Stimulated activated naive CD4-positive, alpha-beta T cell (primary cell): ENCODE measurements at regions not wholly inside any gene's neighbourhood (a gene's known extent, or its start where the extent isn't known, plus 50 kb on each side); places are given as distances from the start of the nearest gene placed in this dataset.

Experiments
- DNase-seq, 6 experiments: peaks; one replicate each; lab custom pipeline; 2025; lab: John Stamatoyannopoulos, UW

GRCh38 chr6:163835439-163836171, 421.1 kb downstream of the QKI start:
- DNase-seq = no peak

DNA sequence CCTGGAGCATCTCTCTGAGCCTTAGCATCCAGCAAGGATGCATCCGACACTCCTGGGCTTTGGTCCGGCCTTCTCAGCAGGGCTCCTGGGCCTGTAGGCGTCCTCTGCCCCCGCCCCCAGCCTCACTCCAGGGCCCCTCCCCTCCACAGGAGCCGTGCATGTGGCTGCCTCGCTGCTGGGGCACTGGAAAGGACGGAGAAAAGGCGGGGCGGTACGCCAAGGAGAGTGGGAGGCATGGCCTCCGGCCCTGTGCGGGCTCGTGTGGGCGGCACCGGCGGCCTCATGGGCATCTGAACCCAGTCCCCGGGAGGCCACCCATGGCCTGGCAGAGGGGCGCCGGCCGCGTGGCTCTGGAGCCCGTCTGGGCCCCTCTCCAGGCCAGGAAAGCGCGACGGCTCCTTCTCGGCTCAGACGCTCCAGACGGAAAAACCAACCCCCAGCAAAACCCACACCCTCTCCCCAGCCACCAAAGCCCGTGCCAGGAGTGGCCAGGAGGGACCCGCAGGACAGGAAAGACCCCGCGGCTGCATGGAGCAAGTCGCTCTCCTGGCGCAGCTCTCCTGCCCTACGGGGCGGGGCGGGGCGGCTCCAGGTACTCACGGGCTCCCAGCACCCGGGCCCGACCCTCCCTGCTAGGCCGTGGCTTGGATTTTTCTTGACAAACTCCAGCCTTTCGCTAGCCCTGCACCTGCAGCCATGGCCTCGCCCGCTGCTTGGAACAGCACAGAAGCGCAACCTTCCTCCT, 419.9 kb downstream of the QKI start:
- no peak for DNase-seq

- no peak for DNase-seq
Observed at GRCh38 chr6:163831736-163832135, 417.2 kb downstream of the QKI start.

GRCh38 chr6:163830641-163831040, 416.1 kb downstream of the QKI start:
- DNase-seq = no peak

- no peak for DNase-seq
Observed at GRCh38 chr6:163828038-163828795, 413.7 kb downstream of the QKI start.

- no peak for DNase-seq
Observed at GRCh38 chr6:163827143-163827542, 412.6 kb downstream of the QKI start.

DNA sequence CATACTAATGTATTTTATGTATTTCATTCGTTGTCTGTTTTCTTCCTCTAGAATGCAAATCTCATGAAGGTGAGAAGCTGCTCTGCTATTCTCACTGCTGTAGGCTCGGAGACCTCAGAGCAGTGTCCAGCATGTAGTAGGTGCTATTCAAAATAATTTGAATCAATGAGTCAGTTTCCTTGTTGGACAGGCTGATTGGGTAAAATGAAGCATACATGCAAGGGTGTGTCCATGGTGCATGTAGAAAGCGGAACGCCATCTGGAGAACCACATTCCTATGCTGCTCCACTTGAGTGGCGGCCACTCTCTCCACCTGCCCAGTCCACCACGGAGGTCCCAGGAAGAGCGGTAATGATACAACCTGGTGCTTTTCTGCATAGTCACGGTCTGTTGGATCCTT, 412.1 kb downstream of the QKI start:
- no peak for DNase-seq

- DNase-seq = no peak
Observed at GRCh38 chr6:163825033-163825432, 410.5 kb downstream of the QKI start.

DNA sequence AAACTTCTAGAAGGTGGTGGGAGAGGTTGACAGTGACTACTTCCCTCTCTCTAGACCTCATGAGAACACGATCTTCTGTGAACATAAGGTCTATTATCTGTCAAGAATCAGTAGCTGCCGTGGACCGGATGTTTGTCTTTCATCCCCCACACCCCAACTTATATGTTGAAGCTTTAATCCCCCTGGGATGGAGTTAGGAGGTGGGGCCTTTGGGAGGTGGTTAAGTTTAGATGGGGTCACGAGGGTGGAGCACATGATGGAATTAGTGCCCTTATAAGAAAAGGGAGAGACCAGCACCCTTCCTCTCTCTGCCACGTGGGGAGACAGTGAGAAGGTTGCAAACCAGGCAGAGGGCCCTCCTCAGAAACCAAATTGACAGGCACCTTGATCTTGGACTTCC, 409.1 kb downstream of the QKI start:
- DNase-seq = no peak

DNA sequence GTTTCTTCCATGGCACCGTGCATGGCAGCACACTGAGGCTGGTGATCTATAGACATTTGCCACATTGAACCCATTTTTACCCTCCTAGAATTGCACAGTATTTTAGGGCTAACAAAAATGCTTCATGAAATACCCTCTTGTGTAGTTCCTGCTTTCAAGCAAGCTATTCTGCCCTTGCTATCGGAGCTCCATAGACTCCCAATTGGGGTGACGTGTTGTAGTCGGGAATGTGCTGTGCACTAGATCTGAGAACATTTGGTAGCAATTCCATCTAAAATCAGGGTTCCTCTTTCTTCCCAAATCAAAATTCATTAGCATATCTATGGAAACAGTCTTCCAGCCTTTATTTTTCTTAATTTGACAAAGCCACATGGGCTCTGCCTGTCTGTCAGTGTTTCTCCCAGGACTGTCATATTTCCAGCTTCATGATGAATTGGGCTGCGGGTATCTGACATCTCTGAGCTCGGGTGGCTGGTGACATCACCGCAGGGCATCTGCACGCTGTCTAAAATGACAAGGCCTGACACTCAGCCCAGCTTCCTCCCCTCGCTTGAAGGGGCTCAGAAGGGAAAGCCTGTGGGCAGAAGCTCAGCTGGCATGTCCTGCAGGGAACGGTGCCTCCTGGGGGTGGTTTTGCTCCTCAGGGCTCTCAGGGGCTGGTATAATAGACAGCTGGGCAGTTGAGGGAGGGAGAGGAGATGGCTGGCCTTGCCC, 406.4 kb downstream of the QKI start:
- no peak for DNase-seq

- DNase-seq = no peak
Observed at GRCh38 chr6:163820171-163820570, 405.7 kb downstream of the QKI start.

DNA sequence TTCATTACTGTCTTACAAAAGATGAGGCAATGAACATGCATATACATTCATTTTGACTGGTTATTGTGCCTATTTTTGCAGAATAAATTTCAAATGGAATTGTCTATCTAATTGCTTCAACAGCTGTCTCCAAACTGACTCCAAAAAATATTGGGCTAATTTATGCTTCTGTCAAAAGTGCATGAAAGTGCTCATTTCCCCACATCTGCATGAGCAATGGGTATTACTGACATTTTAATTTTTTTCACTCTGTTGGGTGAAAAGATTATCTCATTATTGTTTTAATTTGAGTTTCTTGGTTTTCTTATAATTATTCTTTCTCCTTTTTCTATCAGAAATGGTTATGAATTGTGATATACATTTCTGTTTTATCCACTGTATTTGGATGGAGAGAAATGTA, 404.2 kb downstream of the QKI start:
- DNase-seq = no peak

DNA sequence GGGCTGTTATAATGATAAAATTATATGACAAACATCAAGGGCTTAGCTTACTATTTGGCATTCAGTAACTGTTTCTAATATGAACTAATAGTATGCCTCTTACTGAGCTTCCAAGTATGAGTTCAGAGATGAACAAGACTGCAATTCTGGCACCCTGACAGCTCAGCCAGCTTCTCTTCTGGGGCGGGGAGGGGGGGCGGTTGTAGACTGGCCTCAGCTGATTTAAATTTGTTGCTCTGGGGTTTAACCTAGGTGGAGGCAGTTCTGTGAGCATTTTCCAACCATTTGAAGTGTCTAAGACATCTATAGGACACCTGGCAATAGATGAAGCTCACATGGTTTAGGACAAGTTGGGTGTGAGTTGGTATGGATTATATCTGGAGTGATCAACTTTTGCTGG, 401.9 kb downstream of the QKI start:
- no peak for DNase-seq

- DNase-seq = no peak
Observed at GRCh38 chr6:163815796-163816195, 401.3 kb downstream of the QKI start.

DNA sequence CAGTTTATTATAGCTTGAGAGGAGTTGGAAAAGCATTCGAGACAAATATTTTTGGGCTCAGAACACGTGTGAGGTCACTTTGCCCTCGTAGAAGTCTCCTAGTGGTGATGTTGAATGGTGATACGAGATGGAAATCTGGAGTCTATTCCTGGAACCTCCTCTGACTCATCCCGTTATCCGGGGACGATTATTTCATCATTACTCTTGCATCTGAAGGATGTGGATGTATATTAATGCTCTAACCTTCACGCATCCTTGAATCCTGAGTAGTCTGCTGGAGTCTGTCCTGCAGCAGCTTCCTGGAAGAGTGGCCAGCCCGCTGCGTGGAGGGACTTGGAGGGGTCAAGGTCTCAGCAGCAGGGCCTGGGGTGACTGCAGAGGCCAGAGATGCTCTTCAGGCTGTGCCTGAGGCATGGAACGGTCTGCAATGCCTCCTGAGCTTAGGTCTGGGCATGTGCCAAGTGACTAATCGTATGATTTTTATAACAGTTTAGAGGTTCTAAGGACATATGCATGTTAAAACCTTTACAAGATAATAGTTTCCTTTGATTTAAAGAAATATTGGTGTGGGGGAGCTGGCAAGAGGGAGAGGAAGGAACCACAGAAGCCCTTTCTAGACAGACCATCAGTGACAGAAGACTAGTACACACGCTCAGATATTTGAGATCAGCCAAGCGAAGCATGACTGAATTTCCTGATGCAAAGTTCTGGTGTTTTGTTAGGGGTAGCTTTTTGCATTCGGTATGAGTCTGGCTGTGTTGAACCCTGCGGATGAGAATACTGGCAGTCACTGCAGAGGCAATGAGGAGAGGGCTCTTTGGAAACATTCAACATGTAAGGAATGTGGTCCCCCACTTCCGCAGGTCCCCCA, 400.2 kb downstream of the QKI start:
- no peak for DNase-seq

- DNase-seq = no peak
Observed at GRCh38 chr6:163813979-163814493, 399.5 kb downstream of the QKI start.

GRCh38 chr6:163811317-163811716, 396.8 kb downstream of the QKI start:
- no peak for DNase-seq

GRCh38 chr6:163809364-163809763, 394.8 kb downstream of the QKI start:
- DNase-seq = no peak

DNA sequence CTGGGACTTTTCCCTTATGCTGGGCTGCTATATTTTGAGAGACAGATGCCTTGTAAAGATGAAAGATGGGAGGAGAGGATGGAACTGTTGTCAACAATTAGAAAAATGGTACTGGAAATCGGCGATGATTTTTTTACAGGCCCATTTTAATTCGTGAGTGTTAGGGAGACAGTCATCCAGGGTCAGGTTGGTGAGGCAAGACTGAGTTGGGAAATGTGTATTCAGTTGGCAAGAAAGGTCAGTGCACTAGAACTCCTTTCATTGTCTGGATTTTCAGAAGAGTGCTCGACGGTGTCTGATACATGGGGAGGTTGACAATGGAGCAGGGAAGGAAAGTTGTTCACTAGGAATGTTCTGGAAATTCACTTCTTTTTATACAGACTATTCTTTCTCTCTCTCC, 394.4 kb downstream of the QKI start:
- DNase-seq = no peak

DNA sequence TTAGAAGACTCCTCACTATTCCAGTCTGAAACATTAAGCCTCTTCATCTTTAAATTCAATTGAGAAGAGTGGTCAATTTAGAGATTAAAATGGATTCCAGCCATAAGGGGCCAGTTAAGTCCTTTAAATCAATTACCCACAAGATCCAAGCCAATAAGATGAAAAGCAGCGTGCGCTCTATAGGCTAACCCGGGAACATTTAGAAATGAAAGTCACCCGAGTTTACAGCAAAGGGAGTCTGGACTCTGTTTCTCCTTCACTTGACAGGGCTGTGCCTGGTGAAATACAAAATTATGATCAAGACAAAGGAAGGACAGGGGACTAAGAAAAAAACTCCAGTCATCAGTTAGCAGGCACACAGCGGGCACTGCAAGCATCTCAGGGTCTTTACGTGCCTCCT, 393.7 kb downstream of the QKI start:
- DNase-seq = no peak
